GM12878 (cell line): ENCODE measurements at regions not wholly inside any gene's neighbourhood (a gene's known extent, or its start where the extent isn't known, plus 50 kb on each side); places are given as distances from the start of the nearest gene placed in this dataset.

Experiments used
- ATAC-seq: fragments of 200-7000 bp; cut with Tn5 transposase; 3 replicates; pipeline ENCODE4 v1.9.1; 2020; ENCODE audit warnings: mild to moderate bottlenecking, moderate library complexity
- BruUV-seq: library from RNA; stranded (reverse); fragments of 400-500 nt; replicated peaks from 2 replicates; lab custom pipeline; 2021; lab: Mats Ljungman, UMichigan
- CTCF ChIA-PET: fragments of 300-600 bp; sonication (Branson Sonifier 250); formaldehyde crosslinking; extraction: SDS; loops from one replicate; lab custom pipeline; 2021; ENCODE audit warnings: inconsistent platforms; lab: Yijun Ruan, JAX
- POLR2A ChIA-PET: fragments of 350-600 bp; formaldehyde crosslinking; extraction: SDS; loops from one replicate; lab custom pipeline; 2021; ENCODE audit warnings: inconsistent platforms; lab: Charles Lee
- RAD21 ChIA-PET: fragments of 300-600 bp; sonication (Branson Sonifier 250); formaldehyde crosslinking; loops from one replicate; lab custom pipeline; 2023; ENCODE audit warnings: antibody characterized with exemption; ENCODE audit not compliant: unreplicated experiment; lab: Charles Lee
- SMC1A ChIA-PET: fragments of 300-600 bp; sonication (Branson Sonifier 250); formaldehyde crosslinking; loops from one replicate; lab custom pipeline; 2023; ENCODE audit not compliant: unreplicated experiment, uncharacterized antibody; lab: Charles Lee
- DNase-seq: peaks from one replicate; pipeline ENCODE4 v3.0.0-alpha.2; 2011; ENCODE audit warnings: low read depth, low spot score
- FAIRE-seq: peaks from 3 replicates; lab custom pipeline; 2011; peaks lifted over from hg19 to GRCh38; lab: Jason Lieb, UNC
- H2AFZ ChIP-seq: 2 replicates; pipeline ENCODE4 v1.6.0; 2011; ENCODE audit warnings: low read depth, low read length, control low read depth; ENCODE audit not compliant: control insufficient read depth
- H3K27ac ChIP-seq: 2 replicates; pipeline ENCODE4 v1.5.1; 2011; ENCODE audit warnings: control low read depth; ENCODE audit not compliant: control insufficient read depth, insufficient read depth
- H3K27me3 ChIP-seq, 2 experiments: replicated peaks in 1 of 2; 2 replicates each; pipeline versions ENCODE4 v1.6.0 to v1.6.1; 2011; ENCODE audit warnings: low read length in 1 of 2; ENCODE audit not compliant: control insufficient read depth in 2 of 2, insufficient read depth in 2 of 2
- H3K36me3 ChIP-seq, 2 experiments: 2 replicates each; pipeline ENCODE4 v1.5.1; 2011; ENCODE audit warnings: low read length in 1 of 2; ENCODE audit not compliant: control insufficient read depth in 2 of 2, insufficient read depth in 2 of 2
- H3K4me1 ChIP-seq: 2 replicates; pipeline ENCODE4 v1.6.1; 2011; ENCODE audit warnings: mild to moderate bottlenecking, low read length, moderate library complexity, mixed read lengths; ENCODE audit not compliant: control insufficient read depth, insufficient read depth
- H3K4me2 ChIP-seq: 2 replicates; pipeline ENCODE4 v1.6.0; 2011; ENCODE audit warnings: control low read depth; ENCODE audit not compliant: control insufficient read depth, insufficient read depth
- H3K4me3 ChIP-seq: fragments of 200-600 bp; sonication (generic); 2 replicates; pipeline ENCODE4 v1.5.1; 2016
- H3K79me2 ChIP-seq: 2 replicates; pipeline ENCODE4 v1.6.0; 2011; ENCODE audit warnings: low read length; ENCODE audit not compliant: control insufficient read depth, insufficient read depth
- H3K9ac ChIP-seq: 2 replicates; pipeline ENCODE4 v1.8.0; 2011; ENCODE audit warnings: low read length, control low read depth, mixed read lengths; ENCODE audit not compliant: control insufficient read depth, insufficient read depth
- H3K9me3 ChIP-seq: replicated peaks from 3 replicates; pipeline ENCODE4 v1.5.1; 2011; ENCODE audit warnings: mild to moderate bottlenecking, low read length; ENCODE audit not compliant: control insufficient read depth, insufficient read depth
- H4K20me1 ChIP-seq: 2 replicates; pipeline ENCODE4 v1.6.0; 2011; ENCODE audit not compliant: control insufficient read depth, insufficient read depth
- IKZF2 ChIP-seq, 2 experiments: fragments of 450-650 bp; IDR thresholded peaks; 2 replicates each; pipeline ENCODE4 v1.6.1; 2017; ENCODE audit warnings: mild to moderate bottlenecking in 2 of 2, moderate library complexity in 2 of 2
- MTA3 ChIP-seq: IDR thresholded peaks from 2 replicates; pipeline ENCODE4 v1.6.1; 2012; ENCODE audit warnings: low read length, inconsistent platforms, borderline replicate concordance
- MYC ChIP-seq: IDR thresholded peaks from 2 replicates; pipeline ENCODE4 v1.6.1; 2011; ENCODE audit warnings: mild to moderate bottlenecking, low read length, moderate library complexity, inconsistent platforms; ENCODE audit not compliant: insufficient read depth, insufficient replicate concordance, insufficient read length, severe bottlenecking
- NR2C1 ChIP-seq: fragments of 450-650 bp; IDR thresholded peaks from 2 replicates; pipeline ENCODE4 v1.6.1; 2017; ENCODE audit warnings: antibody characterized with exemption, mild to moderate bottlenecking, moderate library complexity
- PAX8 ChIP-seq: fragments of 450-650 bp; IDR thresholded peaks from 2 replicates; pipeline ENCODE4 v1.6.1; 2017; ENCODE audit warnings: mild to moderate bottlenecking, moderate library complexity
- SKIL ChIP-seq: fragments of 450-650 bp; IDR thresholded peaks from 2 replicates; pipeline ENCODE4 v1.6.1; 2017; ENCODE audit warnings: mild to moderate bottlenecking, low read depth, inconsistent platforms; ENCODE audit not compliant: poor library complexity, severe bottlenecking
- SREBF2 ChIP-seq: IDR thresholded peaks from 2 replicates; pipeline ENCODE4 v1.6.1; 2012; ENCODE audit warnings: mild to moderate bottlenecking, low read length
- WGBS: methylation state at CpG from one replicate; pipeline ENCODE4 v1.1.6; 2016; ENCODE audit warnings: low lambda C conversion rate; ENCODE audit not compliant: insufficient replicate concordance, insufficient coverage; ENCODE audit errors: missing lambda C conversion rate; 5-methylcytosine and 5-hydroxymethylcytosine counted together
- in situ Hi-C: fragments of 300-500 bp; cut with MboI; formaldehyde crosslinking; loops from 9 replicates; pipeline ENCODE4 v1.14.3; 2018; ENCODE audit warnings: mixed read lengths
- intact Hi-C: fragments of 100-400 bp; cut with micrococcal nuclease; formaldehyde crosslinking; loops from one replicate; pipeline ENCODE4 v1.14.2; 2022; ENCODE audit not compliant: unreplicated experiment
- TF ChIP-seq, protein P1 (sequence below): fragments of 450-650 bp; IDR thresholded peaks from 2 replicates; pipeline ENCODE4 v1.6.1; 2016; ENCODE audit warnings: mild to moderate bottlenecking

DNA sequence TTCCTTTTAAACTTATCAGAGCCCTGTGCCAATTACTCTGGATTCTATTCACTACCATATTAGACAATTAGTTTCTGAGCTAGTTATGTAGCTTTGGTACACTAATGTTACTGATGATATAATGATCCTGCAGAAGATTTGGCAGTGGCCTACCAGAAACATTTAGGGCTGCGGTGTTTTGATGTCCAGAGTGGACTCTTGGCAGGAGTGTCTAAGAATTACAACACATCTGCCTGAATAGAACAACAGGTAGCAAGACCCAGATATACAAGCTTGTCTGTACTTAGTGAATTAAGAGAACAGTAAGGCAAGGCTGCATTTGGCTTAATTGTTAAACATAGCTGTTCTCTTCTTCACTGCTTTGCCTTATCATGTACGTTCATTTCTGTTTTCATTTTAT lies 691.6 kb upstream of the FBXO33 start:
- FAIRE-seq, result no peak
- POLR2A ChIA-PET, result no interaction called here
- CTCF ChIA-PET, result interaction anchor here (0.7 kb wide), 1 partner anchor 12 kb away, joined by 3 read pairs; no protein-coding TSS in a partner anchor

More for the DNA sequence above, 691.6 kb upstream of the FBXO33 start:
- intact Hi-C loops, result no loop called here
- RAD21 ChIA-PET, result interaction anchor here (1.6 kb wide), 1 partner anchor 133 kb away, joined by 4 read pairs; no protein-coding TSS in a partner anchor
- Histone ChIP-seq H3K27ac (no peak overlapping the region), H3K4me3 (no peak overlapping the region)
- TF ChIP-seq MTA3, result no peak
- TF ChIP-seq PAX8, result no peak
- TF ChIP-seq, protein P1, sequence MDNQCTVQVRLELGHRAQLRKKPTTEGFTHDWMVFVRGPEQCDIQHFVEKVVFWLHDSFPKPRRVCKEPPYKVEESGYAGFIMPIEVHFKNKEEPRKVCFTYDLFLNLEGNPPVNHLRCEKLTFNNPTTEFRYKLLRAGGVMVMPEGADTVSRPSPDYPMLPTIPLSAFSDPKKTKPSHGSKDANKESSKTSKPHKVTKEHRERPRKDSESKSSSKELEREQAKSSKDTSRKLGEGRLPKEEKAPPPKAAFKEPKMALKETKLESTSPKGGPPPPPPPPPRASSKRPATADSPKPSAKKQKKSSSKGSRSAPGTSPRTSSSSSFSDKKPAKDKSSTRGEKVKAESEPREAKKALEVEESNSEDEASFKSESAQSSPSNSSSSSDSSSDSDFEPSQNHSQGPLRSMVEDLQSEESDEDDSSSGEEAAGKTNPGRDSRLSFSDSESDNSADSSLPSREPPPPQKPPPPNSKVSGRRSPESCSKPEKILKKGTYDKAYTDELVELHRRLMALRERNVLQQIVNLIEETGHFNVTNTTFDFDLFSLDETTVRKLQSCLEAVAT, result no peak
- TF ChIP-seq MYC, result no peak
- no peak for TF ChIP-seq IKZF2 (IDR thresholded peaks at IDR 0.05)
- TF ChIP-seq SREBF2, result no peak
- TF ChIP-seq SKIL, result no peak
- no peak for TF ChIP-seq NR2C1
- TF ChIP-seq, all 136 proteins: peak for 0
- Histone ChIP-seq H3K36me3 (no peaks in the 10 kb centered on the region), H3K27me3 (no peaks in the 10 kb centered on the region), H4K20me1 (no peaks in the 10 kb centered on the region), H3K9ac (no peak overlapping the region), H3K79me2 (no peaks in the 10 kb centered on the region), H3K4me2 (no peak overlapping the region), H3K4me1 (no peaks in the 10 kb centered on the region; the same call in 1 of the 2 replicates), H2AFZ (no peak overlapping the region; the same call in 1 of the 2 replicates), H3K9me3 (no peaks in the 10 kb centered on the region)
- no TSS peak for BruUV-seq
- in situ Hi-C loops, result no loop called here
- WGBS, result 8% methylated on average over 2 of the region's 2 CpGs
- DNase-seq (no peak), ATAC-seq (no peak)
- SMC1A ChIA-PET, result interaction anchor here (2.4 kb wide), 1 partner anchor 8 kb away, joined by 7 read pairs; no protein-coding TSS in a partner anchor
